Gastroesophageal sphincter (tissue), 4 donors: ENCODE measurements at regions not wholly inside any gene's neighbourhood (a gene's known extent, or its start where the extent isn't known, plus 50 kb on each side); places are given as distances from the start of the nearest gene placed in this dataset.

Experiments used
- ATAC-seq: fragments of 150-250 bp; one replicate; pipeline ENCODE4 v1.9.1; 2016; ENCODE audit warnings: mild to moderate bottlenecking, moderate library complexity
- H3K27ac ChIP-seq, 4 donors: fragments of 200-600 bp; sonication (generic) in 3 of 4; 1 replicate in 3 of 4; 2 replicates in 1 of 4; pipeline ENCODE4 v1.5.1; 2016 to 2019
- H3K27me3 ChIP-seq: fragments of 200-600 bp; sonication (generic); one replicate; pipeline ENCODE4 v1.5.1; 2019
- H3K36me3 ChIP-seq, 2 donors: fragments of 200-600 bp; sonication (generic); one replicate each; pipeline ENCODE4 v1.5.1; 2019; ENCODE audit warnings: control low read depth in 1 of 2
- H3K4me1 ChIP-seq, 3 donors: fragments of 200-600 bp; sonication (generic); 1 replicate in 2 of 3; 2 replicates in 1 of 3; pipeline ENCODE4 v1.5.1; 2016 to 2019; ENCODE audit warnings: control low read depth in 2 of 3
- H3K4me3 ChIP-seq, 2 donors: fragments of 200-600 bp; sonication (generic); one replicate each; pipeline ENCODE4 v1.5.1; 2019; ENCODE audit warnings: mild to moderate bottlenecking in 1 of 2, moderate library complexity in 1 of 2
- H3K9me3 ChIP-seq, 3 donors: fragments of 200-600 bp; sonication (generic); one replicate each; pipeline ENCODE4 v1.5.1; 2017 to 2019; ENCODE audit warnings: control low read depth in 2 of 3
- CTCF ChIP-seq, 4 experiments: fragments of 200-600 bp in 2 of 4; fragments of 450-650 bp in 2 of 4; sonication (generic) in 1 of 4; IDR thresholded peaks; one replicate each; pipeline ENCODE4 v1.5.1; 2017 to 2019; ENCODE audit warnings: antibody characterized with exemption in 4 of 4, mild to moderate bottlenecking in 2 of 4, moderate library complexity in 2 of 4
- EP300 ChIP-seq: sonication (generic); formaldehyde crosslinking; IDR thresholded peaks from one replicate; pipeline ENCODE4 v1.6.1; 2017; ENCODE audit warnings: antibody characterized with exemption, mild to moderate bottlenecking
- POLR2A ChIP-seq, 2 donors: fragments of 450-650 bp; IDR thresholded peaks; one replicate each; pipeline ENCODE4 v1.6.1; 2017; ENCODE audit warnings: antibody characterized with exemption in 2 of 2, mild to moderate bottlenecking in 2 of 2, moderate library complexity in 1 of 2
- POLR2AphosphoS5 ChIP-seq: sonication (generic); formaldehyde crosslinking; IDR thresholded peaks from one replicate; pipeline ENCODE4 v1.6.1; 2017; ENCODE audit warnings: antibody characterized with exemption
- WGBS, 2 donors: methylation state at CpG; one replicate each; pipeline ENCODE4 v1.1.5; 2018; ENCODE audit warnings: low coverage in 1 of 2; 5-methylcytosine and 5-hydroxymethylcytosine counted together

GRCh38 chr2:18123577-18123976 is 245.1 kb downstream of the KCNS3 start:
- Histone ChIP-seq H3K9me3 (no peaks in the 10 kb centered on the region), H3K27me3 (no peaks in the 10 kb centered on the region), H3K4me3 (no peak overlapping the region), H3K27ac (no peak overlapping the region), H3K36me3 (no peaks in the 10 kb centered on the region), H3K4me1 (peaks cover 0 to 28% (median 2%) of the 10 kb centered on the region in 3 donors)
- no peak for ATAC-seq
- WGBS, 2 donors: 85 to 94% methylated on average over 3 of the region's 3 CpGs
- no peak for TF ChIP-seq EP300
- no peak for TF ChIP-seq POLR2AphosphoS5
- no peak for TF ChIP-seq POLR2A (IDR thresholded peaks at IDR 0.05)
- no peak for TF ChIP-seq CTCF (IDR thresholded peaks at IDR 0.05)

- no peak overlapping the region for H3K27ac ChIP-seq
- 32 to 47% methylated on average over 3 of the region's 3 CpGs for WGBS, 2 donors
- H3K4me3 ChIP-seq: no peak overlapping the region
- no peaks in the 10 kb centered on the region for H3K9me3 ChIP-seq
- H3K36me3 ChIP-seq: no peaks in the 10 kb centered on the region
- no peak for ATAC-seq
- peaks cover 0 to 28% (median 2%) of the 10 kb centered on the region in 3 donors for H3K4me1 ChIP-seq
- no peaks in the 10 kb centered on the region for H3K27me3 ChIP-seq
- TF ChIP-seq POLR2AphosphoS5 (no peak), EP300 (no peak), CTCF (IDR thresholded peaks at IDR 0.05) (no peak), POLR2A (IDR thresholded peaks at IDR 0.05) (no peak)
Observed at GRCh38 chr2:18123211-18123570, 244.7 kb downstream of the KCNS3 start.

GRCh38 chr2:18122544-18123210 is 244.2 kb downstream of the KCNS3 start:
- TF ChIP-seq CTCF (IDR thresholded peaks at IDR 0.05) (no peak), POLR2AphosphoS5 (no peak), EP300 (no peak), POLR2A (IDR thresholded peaks at IDR 0.05) (no peak)
- WGBS, 2 donors: 20 to 51% methylated on average over 3 of the region's 3 CpGs
- no peak overlapping the region for H3K4me3 ChIP-seq

GRCh38 chr2:18119883-18120282 is 241.4 kb downstream of the KCNS3 start:
- Histone ChIP-seq H3K27me3 (no peaks in the 10 kb centered on the region), H3K4me3 (no peak overlapping the region), H3K36me3 (no peaks in the 10 kb centered on the region), H3K27ac (peak overlapping the region in 1 of 4 donors; percentile 9), H3K9me3 (no peaks in the 10 kb centered on the region), H3K4me1 (peaks cover 0 to 28% (median 2%) of the 10 kb centered on the region in 3 donors)
- 0% methylated on average over 1 to 2 of the region's 3 CpGs for WGBS, 2 donors
- ATAC-seq: peak; percentile 69
- peak; percentile 88 for TF ChIP-seq POLR2AphosphoS5
- no peak for TF ChIP-seq EP300

More at GRCh38 chr2:18122544-18123210, 244.2 kb downstream of the KCNS3 start:
- Histone ChIP-seq H3K9me3 (no peaks in the 10 kb centered on the region), H3K27ac (no peak overlapping the region), H3K27me3 (no peaks in the 10 kb centered on the region), H3K4me1 (peaks cover 0 to 28% (median 2%) of the 10 kb centered on the region in 3 donors), H3K36me3 (no peaks in the 10 kb centered on the region)
- ATAC-seq: no peak

- H3K27ac ChIP-seq: no peak overlapping the region
- no peaks in the 10 kb centered on the region for H3K36me3 ChIP-seq
- WGBS, 2 donors: 72 to 85% methylated on average over 3 to 5 of the region's 5 CpGs
- TF ChIP-seq POLR2AphosphoS5: no peak
- TF ChIP-seq POLR2A (IDR thresholded peaks at IDR 0.05): no peak
- H3K4me1 ChIP-seq: peaks cover 0 to 21% (median 2%) of the 10 kb centered on the region in 3 donors
- no peaks in the 10 kb centered on the region for H3K27me3 ChIP-seq
- no peaks in the 10 kb centered on the region for H3K9me3 ChIP-seq
- no peak for ATAC-seq
- H3K4me3 ChIP-seq: no peak overlapping the region
Observed at GRCh38 chr2:18118703-18119102, 240.2 kb downstream of the KCNS3 start.

- Histone ChIP-seq H3K4me1 (peaks cover 0 to 25% (median 2%) of the 10 kb centered on the region in 3 donors), H3K36me3 (no peaks in the 10 kb centered on the region), H3K27ac (no peak overlapping the region), H3K27me3 (no peaks in the 10 kb centered on the region), H3K9me3 (no peaks in the 10 kb centered on the region), H3K4me3 (no peak overlapping the region)
- WGBS, 2 donors: 30 to 51% methylated on average over 2 of the region's 2 CpGs
- ATAC-seq: no peak
- TF ChIP-seq CTCF (IDR thresholded peaks at IDR 0.05): peak in 2 of 4 experiments; percentile 15 to 26
- TF ChIP-seq POLR2AphosphoS5: no peak
Observed at GRCh38 chr2:18117592-18117991, 239.1 kb downstream of the KCNS3 start.
